ENCODE measurements at regions not wholly inside any gene's neighbourhood (a gene's known extent, or its start where the extent isn't known, plus 50 kb on each side); places are given as distances from the start of the nearest gene placed in this dataset.

- TF ChIP-seq CTCF (IDR thresholded peaks at IDR 0.05; ENCODE audit: low read depth, low read length) = no peak
- no peak for TF ChIP-seq MYC (IDR thresholded peaks at IDR 0.05; ENCODE audit: low read depth, low read length)
- no peak for TF ChIP-seq POLR2A (IDR thresholded peaks at IDR 0.05; ENCODE audit: extremely low read depth, insufficient read length)
- no peak for TF ChIP-seq MAX (IDR thresholded peaks at IDR 0.05; ENCODE audit: low read depth, low read length)
Observed at GRCh38 chr6:169862892-169863525, 111.6 kb downstream of the ERMARD start.
